Heart right ventricle (tissue), 16 donors: ENCODE measurements at regions not wholly inside any gene's neighbourhood (a gene's known extent, or its start where the extent isn't known, plus 50 kb on each side); places are given as distances from the start of the nearest gene placed in this dataset.

ENCODE experiments used
- ATAC-seq, 8 donors: fragments of 200-7000 bp; cut with Tn5 transposase; one replicate each; pipeline ENCODE4 v1.9.1; 2020; ENCODE audit warnings: mild to moderate bottlenecking in 8 of 8, moderate library complexity in 8 of 8, moderate number of reproducible peaks in 1 of 8
- DNase-seq, 2 donors: peaks; one replicate each; pipeline ENCODE4 v3.0.0-alpha.2; 2020
- H3K27ac ChIP-seq, 10 donors: fragments of 200-600 bp; sonication (generic) in 2 of 10; one replicate each; pipeline versions ENCODE4 v1.5.0 to v1.8.0; 2020 to 2022; ENCODE audit warnings: mild to moderate bottlenecking in 3 of 10
- H3K27me3 ChIP-seq, 7 donors: fragments of 200-600 bp; one replicate each; pipeline ENCODE4 v1.8.0; 2021 to 2022; ENCODE audit warnings: mild to moderate bottlenecking in 2 of 7
- H3K36me3 ChIP-seq, 9 donors: fragments of 200-600 bp; sonication (generic) in 1 of 9; one replicate each; pipeline versions ENCODE4 v1.5.0 to v1.8.0; 2020 to 2022; ENCODE audit warnings: mild to moderate bottlenecking in 2 of 9
- H3K4me1 ChIP-seq, 9 donors: fragments of 200-600 bp; sonication (generic) in 1 of 9; one replicate each; pipeline versions ENCODE4 v1.5.0 to v1.8.0; 2020 to 2022; ENCODE audit warnings: mild to moderate bottlenecking in 4 of 9
- H3K4me3 ChIP-seq, 10 donors: fragments of 200-600 bp; sonication (generic) in 2 of 10; one replicate each; pipeline versions ENCODE4 v1.5.0 to v1.8.0; 2020 to 2022; ENCODE audit warnings: mild to moderate bottlenecking in 7 of 10, moderate library complexity in 2 of 10
- H3K9me3 ChIP-seq, 11 donors: fragments of 200-600 bp in 10 of 11; sonication (generic) in 2 of 11; one replicate each; pipeline versions ENCODE4 v1.5.0 to v1.8.0; 2013 to 2022; ENCODE audit warnings: mild to moderate bottlenecking in 2 of 11, control low read depth in 1 of 11, moderate library complexity in 1 of 11
- WGBS, 2 donors: extraction: QIAGEN DNeasy Blood & Tissue Kit; methylation state at CpG; one replicate each; pipeline ENCODE4 v1.1.7; 2013; ENCODE audit warnings: inconsistent platforms in 1 of 2; 5-methylcytosine and 5-hydroxymethylcytosine counted together
- intact Hi-C, 10 donors: fragments of 100-400 bp; cut with DNase I; formaldehyde crosslinking; loops; one replicate each; pipeline versions ENCODE4 v1.11.1 to v1.14.2; 2022
- TF ChIP-seq, protein P1 (sequence below), 9 donors: fragments of 200-600 bp; sonication (generic) in 2 of 9; IDR thresholded peaks; one replicate each; pipeline versions ENCODE4 v1.5.0 to v1.8.0; 2021 to 2022; ENCODE audit warnings: antibody characterized with exemption in 9 of 9, mild to moderate bottlenecking in 5 of 9, moderate library complexity in 1 of 9
- donor health status: Arrhythmogenic right ventricular cardiomyopathy.
- donor health status: ischemic (EF 13 %, LVEDD 7.1; RV severe dilation, severe dysfunction).
- donor health status: healthy with polysubstance abuse.
- donor health status: DM: no; HTN: yes; CAD: no.
- donor health status: DM: no; HTN: no; CAD: no.
- donor health status: ischemic (EF 25% LVEDD 6.9; RV normal size, moderate dysfunction).
- donor health status: ischemic (EF 25% LVEDD 5.7; RV mildly dilated, moderate dysfunction).
- donor health status: healthy.
- donor health status: DM: yes; HTN: yes; CAD: no.
- donor health status: Ischemic cardiomyopathy.
- donor health status: ischemic (EF 35%, LVEDD 5.7; RV mildly dilated, moderate dysfunction).
- donor health status: nonischemic (EF 11% LVEDD 7.7; RV severe dilation, severe dysfunction).
- donor health status: DM: yes; HTN: yes; CAD: no.
- donor health status: PGD.
- donor health status: ischemic (EF 29% LVEDD 5.4; RV normal size, mild dysfunction).
- donor health status: nonischemic (EF 23%, LVEDD 6.1; RV moderate dilation, normal function).

DNA sequence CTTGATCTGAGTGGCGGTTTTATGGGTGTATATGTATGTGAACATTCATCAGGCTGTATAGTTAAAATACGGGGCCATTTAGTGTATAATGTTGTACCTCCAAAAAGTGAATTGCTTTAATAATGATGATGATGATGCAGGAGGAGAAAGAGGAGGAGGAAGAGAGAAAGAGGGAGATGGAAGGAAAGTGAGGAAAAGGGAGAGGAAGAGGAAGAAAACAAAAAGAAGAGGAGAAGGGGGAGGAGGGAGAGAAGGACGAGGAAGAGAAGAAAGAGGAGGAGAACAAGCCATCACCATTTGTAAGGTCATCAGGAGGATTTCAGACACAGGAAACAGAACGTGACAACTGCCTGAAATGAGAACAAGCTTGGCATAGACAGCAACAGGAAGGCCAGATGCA, 168.4 kb upstream of the NCKAP5 start:
- ATAC-seq (peak in 1 of 8 donors; percentile 35), DNase-seq (no peak)
- H3K4me1 ChIP-seq, result peaks cover 0 to 18% (median 0%) of the 10 kb centered on the region in 9 donors
- no peaks in the 10 kb centered on the region for H3K36me3 ChIP-seq
- no peaks in the 10 kb centered on the region for H3K27me3 ChIP-seq
- no peak overlapping the region for H3K4me3 ChIP-seq
- no peak overlapping the region for H3K27ac ChIP-seq
- no peaks in the 10 kb centered on the region for H3K9me3 ChIP-seq
- TF ChIP-seq, protein P1, sequence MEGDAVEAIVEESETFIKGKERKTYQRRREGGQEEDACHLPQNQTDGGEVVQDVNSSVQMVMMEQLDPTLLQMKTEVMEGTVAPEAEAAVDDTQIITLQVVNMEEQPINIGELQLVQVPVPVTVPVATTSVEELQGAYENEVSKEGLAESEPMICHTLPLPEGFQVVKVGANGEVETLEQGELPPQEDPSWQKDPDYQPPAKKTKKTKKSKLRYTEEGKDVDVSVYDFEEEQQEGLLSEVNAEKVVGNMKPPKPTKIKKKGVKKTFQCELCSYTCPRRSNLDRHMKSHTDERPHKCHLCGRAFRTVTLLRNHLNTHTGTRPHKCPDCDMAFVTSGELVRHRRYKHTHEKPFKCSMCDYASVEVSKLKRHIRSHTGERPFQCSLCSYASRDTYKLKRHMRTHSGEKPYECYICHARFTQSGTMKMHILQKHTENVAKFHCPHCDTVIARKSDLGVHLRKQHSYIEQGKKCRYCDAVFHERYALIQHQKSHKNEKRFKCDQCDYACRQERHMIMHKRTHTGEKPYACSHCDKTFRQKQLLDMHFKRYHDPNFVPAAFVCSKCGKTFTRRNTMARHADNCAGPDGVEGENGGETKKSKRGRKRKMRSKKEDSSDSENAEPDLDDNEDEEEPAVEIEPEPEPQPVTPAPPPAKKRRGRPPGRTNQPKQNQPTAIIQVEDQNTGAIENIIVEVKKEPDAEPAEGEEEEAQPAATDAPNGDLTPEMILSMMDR (IDR thresholded peaks at IDR 0.05), result no peak
- intact Hi-C loops, result no loop called here
- 52 to 65% methylated on average over 4 of the region's 4 CpGs for WGBS, 2 donors

DNA sequence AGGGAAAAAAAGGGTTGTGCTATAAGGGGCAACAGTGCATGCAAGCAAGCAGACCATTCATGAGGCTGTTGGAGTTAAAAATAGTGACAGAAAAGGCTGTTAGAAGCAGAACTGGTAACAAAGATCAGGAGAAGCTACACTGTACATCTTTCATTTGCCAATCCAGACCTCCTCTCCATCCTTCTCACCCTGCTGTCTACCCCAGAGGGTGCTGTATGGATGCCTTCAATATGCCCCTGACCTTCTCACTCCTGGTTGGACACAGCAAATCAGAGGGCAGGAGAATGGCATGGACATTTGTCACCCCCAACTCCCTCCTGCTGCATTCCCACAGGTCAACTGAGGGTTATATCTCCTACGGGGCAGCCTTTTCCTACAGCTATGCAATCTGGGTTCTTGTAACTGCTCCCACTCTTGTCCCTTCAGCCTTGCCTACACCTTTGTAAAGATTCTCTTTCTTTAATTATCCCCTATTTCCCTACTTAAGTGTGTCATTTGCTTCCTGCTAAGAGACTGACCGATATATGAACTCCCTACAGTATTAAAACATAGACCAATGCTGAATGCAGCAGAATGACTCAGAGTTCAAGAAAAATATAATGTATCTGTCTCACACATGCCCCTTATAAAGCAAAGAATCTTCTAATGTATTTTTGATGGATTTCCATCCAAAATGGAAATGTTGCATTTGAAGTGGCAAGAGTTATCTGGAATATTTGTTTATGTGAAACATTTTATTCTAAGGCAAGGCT, 169.2 kb upstream of the NCKAP5 start:
- Histone ChIP-seq H3K27ac (no peak overlapping the region), H3K36me3 (no peaks in the 10 kb centered on the region), H3K4me3 (no peak overlapping the region), H3K27me3 (no peaks in the 10 kb centered on the region), H3K4me1 (peaks cover 0 to 18% (median 0%) of the 10 kb centered on the region in 9 donors), H3K9me3 (no peaks in the 10 kb centered on the region)
- DNase-seq, result no peak
- intact Hi-C loops, result no loop called here
- ATAC-seq, result no peak
- TF ChIP-seq, protein P1 (IDR thresholded peaks at IDR 0.05), result no peak
- 52 to 62% methylated on average over 2 of the region's 2 CpGs for WGBS, 2 donors

DNA sequence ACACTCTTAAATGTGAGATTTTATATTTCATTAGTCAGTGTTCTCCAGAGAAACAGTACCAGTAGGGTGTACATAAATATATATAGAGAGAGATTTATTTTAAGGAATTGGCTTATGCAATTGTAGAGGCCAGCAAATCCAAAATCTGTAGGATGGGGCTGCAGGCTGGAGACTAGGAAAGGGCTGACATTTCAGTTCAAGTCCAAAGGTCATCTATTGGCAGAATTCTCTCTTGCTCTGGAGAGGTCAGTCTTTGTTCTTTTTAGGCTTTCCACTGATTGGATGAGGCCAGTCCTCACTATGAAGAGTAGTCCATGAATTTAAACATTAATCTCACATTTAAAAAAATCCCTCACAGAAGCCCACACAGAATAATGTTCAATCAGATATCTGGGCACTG, 170.8 kb upstream of the NCKAP5 start:
- ATAC-seq (no peak), DNase-seq (no peak)
- Histone ChIP-seq H3K36me3 (no peaks in the 10 kb centered on the region), H3K4me1 (peaks cover 0 to 18% (median 0%) of the 10 kb centered on the region in 9 donors), H3K4me3 (no peak overlapping the region), H3K27me3 (no peaks in the 10 kb centered on the region), H3K27ac (no peak overlapping the region), H3K9me3 (no peaks in the 10 kb centered on the region)
- intact Hi-C loops, result no loop called here
- TF ChIP-seq, protein P1 (IDR thresholded peaks at IDR 0.05), result no peak

DNA sequence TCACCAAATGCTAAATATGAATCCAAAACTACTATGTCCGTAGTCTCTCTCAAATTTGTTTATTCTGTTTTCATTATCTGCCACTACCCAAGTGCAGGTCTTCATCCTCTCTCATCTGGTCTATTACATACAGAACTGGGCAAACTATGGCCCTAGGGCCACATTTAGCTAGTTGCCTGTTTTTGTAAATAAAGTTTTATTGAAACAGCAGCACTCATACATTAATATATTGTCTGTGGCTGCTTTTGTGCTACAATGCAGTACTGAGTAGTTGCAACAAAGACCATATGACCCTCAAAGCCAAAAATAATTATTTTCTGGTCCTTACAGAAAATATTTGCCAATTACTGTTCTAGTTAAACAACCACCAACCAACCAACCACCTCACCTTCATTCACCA, 172.2 kb upstream of the NCKAP5 start:
- no peaks in the 10 kb centered on the region for H3K36me3 ChIP-seq
- H3K4me1 ChIP-seq, result peaks cover 0 to 10% (median 0%) of the 10 kb centered on the region in 9 donors
- intact Hi-C loops, result no loop called here
- no peak for DNase-seq
- no peaks in the 10 kb centered on the region for H3K27me3 ChIP-seq
- H3K9me3 ChIP-seq, result no peaks in the 10 kb centered on the region
- no peak for ATAC-seq
- TF ChIP-seq, protein P1 (IDR thresholded peaks at IDR 0.05), result no peak
- 88 to 90% methylated on average over 1 of the region's 1 CpG for WGBS, 2 donors
- H3K4me3 ChIP-seq, result no peak overlapping the region
- H3K27ac ChIP-seq, result no peak overlapping the region
